Subcutaneous abdominal adipose tissue (tissue), 5 donors: ENCODE measurements at regions not wholly inside any gene's neighbourhood (a gene's known extent, or its start where the extent isn't known, plus 50 kb on each side); places are given as distances from the start of the nearest gene placed in this dataset.
"Not testable (repeated sequence)": the region's sequence is repeated elsewhere in the genome, so short reads cannot be mapped to it uniquely, and the experiment has no call there.

ENCODE experiments used
- H3K27ac ChIP-seq: one replicate; pipeline ENCODE4 v1.7.0; 2013; ENCODE audit warnings: low read depth, mild to moderate bottlenecking, inconsistent platforms, low read length, moderate library complexity
- H3K27me3 ChIP-seq, 5 donors: one replicate each; pipeline ENCODE4 v1.7.0; 2013; ENCODE audit warnings: low read length in 5 of 5, inconsistent platforms in 1 of 5; ENCODE audit not compliant: control insufficient read depth in 5 of 5, insufficient read depth in 4 of 5
- H3K36me3 ChIP-seq, 5 donors: one replicate each; pipeline ENCODE4 v1.7.0; 2013; ENCODE audit warnings: low read length in 5 of 5; ENCODE audit not compliant: control insufficient read depth in 5 of 5, insufficient read depth in 5 of 5
- H3K4me1 ChIP-seq, 5 donors: one replicate each; pipeline ENCODE4 v1.7.0; 2013; ENCODE audit warnings: low read length in 5 of 5, mild to moderate bottlenecking in 3 of 5, moderate library complexity in 1 of 5; ENCODE audit not compliant: control insufficient read depth in 5 of 5, insufficient read depth in 5 of 5
- H3K4me3 ChIP-seq, 5 donors: one replicate each; pipeline ENCODE4 v1.7.0; 2013; ENCODE audit warnings: low read length in 5 of 5, low read depth in 1 of 5
- H3K9ac ChIP-seq, 5 donors: one replicate each; pipeline ENCODE4 v1.7.0; 2013; ENCODE audit warnings: low read length in 5 of 5, mild to moderate bottlenecking in 4 of 5, moderate library complexity in 3 of 5
- H3K9me3 ChIP-seq, 5 donors: one replicate each; pipeline ENCODE4 v1.7.0; 2013; ENCODE audit warnings: low read length in 5 of 5; ENCODE audit not compliant: control insufficient read depth in 5 of 5
- donor health status: healthy.
- donor health status: healthy.
- donor health status: healthy.
- donor health status: healthy.
- donor health status: healthy.

- no peak overlapping the region for H3K9ac ChIP-seq
- H3K4me3 ChIP-seq = no peak overlapping the region
- no peaks in the 10 kb centered on the region for H3K27me3 ChIP-seq
- H3K9me3 ChIP-seq = peaks cover 0 to 4% (median 0%) of the 10 kb centered on the region in 5 donors
- H3K36me3 ChIP-seq = no peaks in the 10 kb centered on the region
- H3K27ac ChIP-seq = no peak overlapping the region
- H3K4me1 ChIP-seq = no peaks in the 10 kb centered on the region
Observed at GRCh38 chr4:31715302-31715701, 995.1 kb downstream of the PCDH7 start.

- Histone ChIP-seq H3K9me3 (no peaks in the 10 kb centered on the region), H3K27ac (no peak overlapping the region), H3K4me3 (no peak overlapping the region), H3K36me3 (no peaks in the 10 kb centered on the region), H3K27me3 (no peaks in the 10 kb centered on the region), H3K9ac (no peak overlapping the region), H3K4me1 (no peaks in the 10 kb centered on the region)
Observed at GRCh38 chr4:31727030-31727429, 1006.9 kb downstream of the PCDH7 start.

- Histone ChIP-seq H3K27me3 (no peaks in the 10 kb centered on the region), H3K36me3 (no peaks in the 10 kb centered on the region), H3K4me3 (no peak overlapping the region), H3K27ac (no peak overlapping the region), H3K9ac (no peak overlapping the region), H3K4me1 (no peaks in the 10 kb centered on the region), H3K9me3 (no peaks in the 10 kb centered on the region)
Observed at GRCh38 chr4:31735004-31735403, 1014.8 kb downstream of the PCDH7 start.

GRCh38 chr4:31737419-31737818 lies 1017.2 kb downstream of the PCDH7 start:
- no peaks in the 10 kb centered on the region for H3K36me3 ChIP-seq
- H3K4me3 ChIP-seq = no peak overlapping the region
- no peaks in the 10 kb centered on the region for H3K27me3 ChIP-seq
- H3K9me3 ChIP-seq = no peaks in the 10 kb centered on the region
- H3K9ac ChIP-seq = no peak overlapping the region
- H3K4me1 ChIP-seq = no peaks in the 10 kb centered on the region
- H3K27ac ChIP-seq = no peak overlapping the region

- no peaks in the 10 kb centered on the region for H3K36me3 ChIP-seq
- no peaks in the 10 kb centered on the region for H3K27me3 ChIP-seq
- H3K9me3 ChIP-seq = no peaks in the 10 kb centered on the region
- no peaks in the 10 kb centered on the region for H3K4me1 ChIP-seq
- no peak overlapping the region for H3K9ac ChIP-seq
- H3K27ac ChIP-seq = no peak overlapping the region
- H3K4me3 ChIP-seq = no peak overlapping the region
Observed at GRCh38 chr4:31741326-31741725, 1021.2 kb downstream of the PCDH7 start.

- H3K4me3 ChIP-seq = no peak overlapping the region
Observed at GRCh38 chr4:31748382-31748781, 1028.2 kb downstream of the PCDH7 start.

GRCh38 chr4:31750581-31750980 lies 1030.4 kb downstream of the PCDH7 start:
- not testable (repeated sequence) for H3K9ac ChIP-seq, H3K36me3 ChIP-seq, H3K27me3 ChIP-seq, H3K27ac ChIP-seq, H3K4me3 ChIP-seq, H3K9me3 ChIP-seq, H3K4me1 ChIP-seq

More at GRCh38 chr4:31748382-31748781, 1028.2 kb downstream of the PCDH7 start:
- Histone ChIP-seq H3K4me1 (no peaks in the 10 kb centered on the region), H3K36me3 (no peaks in the 10 kb centered on the region), H3K27me3 (no peaks in the 10 kb centered on the region), H3K9me3 (peaks cover 0 to 3% (median 0%) of the 10 kb centered on the region in 5 donors), H3K27ac (no peak overlapping the region), H3K9ac (no peak overlapping the region)

GRCh38 chr4:31755751-31756150 lies 1035.6 kb downstream of the PCDH7 start:
- Histone ChIP-seq H3K27me3 (no peaks in the 10 kb centered on the region), H3K9ac (no peak overlapping the region), H3K9me3 (peaks cover 0 to under 1% (median 0%) of the 10 kb centered on the region in 5 donors), H3K4me1 (no peaks in the 10 kb centered on the region), H3K36me3 (no peaks in the 10 kb centered on the region), H3K27ac (no peak overlapping the region), H3K4me3 (no peak overlapping the region)

GRCh38 chr4:31768756-31769155 lies 1048.6 kb downstream of the PCDH7 start:
- H3K27me3 ChIP-seq = no peaks in the 10 kb centered on the region
- no peaks in the 10 kb centered on the region for H3K4me1 ChIP-seq
- H3K36me3 ChIP-seq = no peaks in the 10 kb centered on the region
- no peaks in the 10 kb centered on the region for H3K9me3 ChIP-seq
- H3K9ac ChIP-seq = no peak overlapping the region
- H3K4me3 ChIP-seq = no peak overlapping the region
- H3K27ac ChIP-seq = no peak overlapping the region

- H3K36me3 ChIP-seq = no peaks in the 10 kb centered on the region
- no peak overlapping the region for H3K4me3 ChIP-seq
Observed at GRCh38 chr4:31783311-31783710, 1063.1 kb downstream of the PCDH7 start.

GRCh38 chr4:31784558-31784957 lies 1064.4 kb downstream of the PCDH7 start:
- Histone ChIP-seq H3K4me3 (no peak overlapping the region), H3K27me3 (no peaks in the 10 kb centered on the region), H3K4me1 (peaks cover 0 to 2% (median 0%) of the 10 kb centered on the region in 5 donors), H3K27ac (no peak overlapping the region), H3K9ac (no peak overlapping the region), H3K36me3 (no peaks in the 10 kb centered on the region), H3K9me3 (peaks cover 0 to 5% (median 0%) of the 10 kb centered on the region in 5 donors)

More at GRCh38 chr4:31783311-31783710, 1063.1 kb downstream of the PCDH7 start:
- H3K27me3 ChIP-seq = no peaks in the 10 kb centered on the region
- no peak overlapping the region for H3K9ac ChIP-seq
- no peak overlapping the region for H3K27ac ChIP-seq
- no peaks in the 10 kb centered on the region for H3K4me1 ChIP-seq
- peaks cover 0 to 5% (median 0%) of the 10 kb centered on the region in 5 donors for H3K9me3 ChIP-seq
